AG04449 (cell line): ENCODE measurements at regions not wholly inside any gene's neighbourhood (a gene's known extent, or its start where the extent isn't known, plus 50 kb on each side); places are given as distances from the start of the nearest gene placed in this dataset.
"Not testable (repeated sequence)": the region's sequence is repeated elsewhere in the genome, so short reads cannot be mapped to it uniquely, and the experiment has no call there.

ENCODE experiments used
- CTCF ChIA-PET: fragments of 350-600 bp; formaldehyde crosslinking; extraction: SDS; loops from one replicate; lab custom pipeline; 2021; ENCODE audit warnings: antibody characterized with exemption; lab: Yijun Ruan, JAX
- POLR2A ChIA-PET: fragments of 400-600, 350-600 bp; formaldehyde crosslinking; extraction: SDS; loops from one replicate; lab custom pipeline; 2020; ENCODE audit warnings: antibody characterized with exemption, inconsistent platforms; lab: Yijun Ruan, JAX
- DNase-seq: peaks from one replicate; pipeline ENCODE4 v3.0.0-alpha.2; 2010; ENCODE audit warnings: low read depth, low spot score
- H3K4me3 ChIP-seq: 2 replicates; pipeline ENCODE4 v1.5.1; 2011; ENCODE audit warnings: low read depth, mild to moderate bottlenecking, control low read depth, low read length
- CTCF ChIP-seq: IDR thresholded peaks from one replicate; pipeline ENCODE4 v1.5.1; 2011; ENCODE audit warnings: mild to moderate bottlenecking, moderate library complexity, low read length, control low read depth, inconsistent platforms; ENCODE audit not compliant: insufficient read depth; ENCODE audit errors: missing control alignments

GRCh38 chrX:83077606-83078005 is 430.5 kb upstream of the POU3F4 start:
- no peak for TF ChIP-seq CTCF

GRCh38 chrX:83101961-83102360 is 406.1 kb upstream of the POU3F4 start:
- POLR2A ChIA-PET, result no interaction called here
- no peak for TF ChIP-seq CTCF
- no peak overlapping the region for H3K4me3 ChIP-seq
- DNase-seq, result no peak
- CTCF ChIA-PET, result no interaction called here

More at GRCh38 chrX:83077606-83078005, 430.5 kb upstream of the POU3F4 start:
- CTCF ChIA-PET, result no interaction called here
- H3K4me3 ChIP-seq, result no peak overlapping the region
- no peak for DNase-seq
- POLR2A ChIA-PET, result no interaction called here

- ChIA-PET POLR2A (no interaction called here), CTCF (no interaction called here)
- H3K4me3 ChIP-seq, result no peak overlapping the region
- DNase-seq, result no peak
- TF ChIP-seq CTCF, result no peak
Measured at GRCh38 chrX:83108278-83108677, 399.8 kb upstream of the POU3F4 start.

GRCh38 chrX:83145876-83146275 is 362.2 kb upstream of the POU3F4 start:
- TF ChIP-seq CTCF, result no peak
- no peak overlapping the region for H3K4me3 ChIP-seq
- ChIA-PET POLR2A (no interaction called here), CTCF (interaction anchor here (0.6 kb wide), 1 partner anchor 13 kb away, joined by 3 read pairs; no protein-coding TSS in a partner anchor)
- DNase-seq, result no peak

GRCh38 chrX:83160096-83160495 is 348.0 kb upstream of the POU3F4 start:
- ChIA-PET CTCF (no interaction called here), POLR2A (no interaction called here)
- no peak for DNase-seq
- TF ChIP-seq CTCF, result no peak
- H3K4me3 ChIP-seq, result no peak overlapping the region

- CTCF ChIA-PET, POLR2A ChIA-PET, DNase-seq, H3K4me3 ChIP-seq: not testable (repeated sequence)
Measured at GRCh38 chrX:83164063-83164462, 344.0 kb upstream of the POU3F4 start.

GRCh38 chrX:83169683-83170082 is 338.4 kb upstream of the POU3F4 start:
- TF ChIP-seq CTCF, result no peak
- ChIA-PET CTCF (no interaction called here), POLR2A (no interaction called here)
- DNase-seq, result no peak
- H3K4me3 ChIP-seq, result no peak overlapping the region
